ENCODE measurements at regions not wholly inside any gene's neighbourhood (a gene's known extent, or its start where the extent isn't known, plus 50 kb on each side); places are given as distances from the start of the nearest gene placed in this dataset.

DNA sequence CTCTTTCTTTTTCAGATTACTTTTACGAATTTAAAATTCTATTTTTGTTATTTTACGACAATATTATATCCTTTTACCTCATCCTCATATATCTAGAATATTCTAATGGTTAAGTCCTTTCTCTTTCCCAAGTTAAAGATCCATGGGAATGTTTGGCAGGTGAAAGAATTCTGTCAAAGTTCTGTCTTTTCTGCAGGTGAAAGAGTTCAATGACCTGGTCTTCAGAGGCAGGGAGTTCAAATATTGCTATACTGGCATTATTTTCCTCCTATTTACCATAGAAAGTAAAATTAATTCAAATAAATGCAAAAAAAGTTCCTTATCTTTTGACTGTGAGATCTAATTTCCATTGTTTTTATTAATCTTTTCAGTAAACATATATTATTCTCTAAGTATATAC is 194.3 kb downstream of the ARL4A start:
- TF ChIP-seq POLR2A (IDR thresholded peaks at IDR 0.05; ENCODE audit: borderline replicate concordance, extremely low read depth, insufficient read depth, insufficient read length) (no peak), POLR2AphosphoS5 (IDR thresholded peaks at IDR 0.05; ENCODE audit: low read depth, low read length) (no peak), SP1 (IDR thresholded peaks at IDR 0.05; ENCODE audit: low read depth) (no peak), ZNF274 (IDR thresholded peaks at IDR 0.05; ENCODE audit: low read depth, low read length) (no peak), EZH2 (IDR thresholded peaks at IDR 0.05) (no peak), EGR1 (IDR thresholded peaks at IDR 0.05; ENCODE audit: low read depth) (no peak)
- TF ChIP-seq, protein P1, sequence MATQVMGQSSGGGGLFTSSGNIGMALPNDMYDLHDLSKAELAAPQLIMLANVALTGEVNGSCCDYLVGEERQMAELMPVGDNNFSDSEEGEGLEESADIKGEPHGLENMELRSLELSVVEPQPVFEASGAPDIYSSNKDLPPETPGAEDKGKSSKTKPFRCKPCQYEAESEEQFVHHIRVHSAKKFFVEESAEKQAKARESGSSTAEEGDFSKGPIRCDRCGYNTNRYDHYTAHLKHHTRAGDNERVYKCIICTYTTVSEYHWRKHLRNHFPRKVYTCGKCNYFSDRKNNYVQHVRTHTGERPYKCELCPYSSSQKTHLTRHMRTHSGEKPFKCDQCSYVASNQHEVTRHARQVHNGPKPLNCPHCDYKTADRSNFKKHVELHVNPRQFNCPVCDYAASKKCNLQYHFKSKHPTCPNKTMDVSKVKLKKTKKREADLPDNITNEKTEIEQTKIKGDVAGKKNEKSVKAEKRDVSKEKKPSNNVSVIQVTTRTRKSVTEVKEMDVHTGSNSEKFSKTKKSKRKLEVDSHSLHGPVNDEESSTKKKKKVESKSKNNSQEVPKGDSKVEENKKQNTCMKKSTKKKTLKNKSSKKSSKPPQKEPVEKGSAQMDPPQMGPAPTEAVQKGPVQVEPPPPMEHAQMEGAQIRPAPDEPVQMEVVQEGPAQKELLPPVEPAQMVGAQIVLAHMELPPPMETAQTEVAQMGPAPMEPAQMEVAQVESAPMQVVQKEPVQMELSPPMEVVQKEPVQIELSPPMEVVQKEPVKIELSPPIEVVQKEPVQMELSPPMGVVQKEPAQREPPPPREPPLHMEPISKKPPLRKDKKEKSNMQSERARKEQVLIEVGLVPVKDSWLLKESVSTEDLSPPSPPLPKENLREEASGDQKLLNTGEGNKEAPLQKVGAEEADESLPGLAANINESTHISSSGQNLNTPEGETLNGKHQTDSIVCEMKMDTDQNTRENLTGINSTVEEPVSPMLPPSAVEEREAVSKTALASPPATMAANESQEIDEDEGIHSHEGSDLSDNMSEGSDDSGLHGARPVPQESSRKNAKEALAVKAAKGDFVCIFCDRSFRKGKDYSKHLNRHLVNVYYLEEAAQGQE (IDR thresholded peaks at IDR 0.05; ENCODE audit: low read depth): no peak
- TF ChIP-seq, protein P2, sequence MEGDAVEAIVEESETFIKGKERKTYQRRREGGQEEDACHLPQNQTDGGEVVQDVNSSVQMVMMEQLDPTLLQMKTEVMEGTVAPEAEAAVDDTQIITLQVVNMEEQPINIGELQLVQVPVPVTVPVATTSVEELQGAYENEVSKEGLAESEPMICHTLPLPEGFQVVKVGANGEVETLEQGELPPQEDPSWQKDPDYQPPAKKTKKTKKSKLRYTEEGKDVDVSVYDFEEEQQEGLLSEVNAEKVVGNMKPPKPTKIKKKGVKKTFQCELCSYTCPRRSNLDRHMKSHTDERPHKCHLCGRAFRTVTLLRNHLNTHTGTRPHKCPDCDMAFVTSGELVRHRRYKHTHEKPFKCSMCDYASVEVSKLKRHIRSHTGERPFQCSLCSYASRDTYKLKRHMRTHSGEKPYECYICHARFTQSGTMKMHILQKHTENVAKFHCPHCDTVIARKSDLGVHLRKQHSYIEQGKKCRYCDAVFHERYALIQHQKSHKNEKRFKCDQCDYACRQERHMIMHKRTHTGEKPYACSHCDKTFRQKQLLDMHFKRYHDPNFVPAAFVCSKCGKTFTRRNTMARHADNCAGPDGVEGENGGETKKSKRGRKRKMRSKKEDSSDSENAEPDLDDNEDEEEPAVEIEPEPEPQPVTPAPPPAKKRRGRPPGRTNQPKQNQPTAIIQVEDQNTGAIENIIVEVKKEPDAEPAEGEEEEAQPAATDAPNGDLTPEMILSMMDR (IDR thresholded peaks at IDR 0.05 in 2 of 3, conservative IDR thresholded peaks at IDR 0.05 in 1 of 3; ENCODE audit: borderline replicate concordance in 1 of 3, insufficient read depth in 1 of 3, low read depth in 2 of 3, low read length in 2 of 3): no peak
- TF ChIP-seq, protein P3, sequence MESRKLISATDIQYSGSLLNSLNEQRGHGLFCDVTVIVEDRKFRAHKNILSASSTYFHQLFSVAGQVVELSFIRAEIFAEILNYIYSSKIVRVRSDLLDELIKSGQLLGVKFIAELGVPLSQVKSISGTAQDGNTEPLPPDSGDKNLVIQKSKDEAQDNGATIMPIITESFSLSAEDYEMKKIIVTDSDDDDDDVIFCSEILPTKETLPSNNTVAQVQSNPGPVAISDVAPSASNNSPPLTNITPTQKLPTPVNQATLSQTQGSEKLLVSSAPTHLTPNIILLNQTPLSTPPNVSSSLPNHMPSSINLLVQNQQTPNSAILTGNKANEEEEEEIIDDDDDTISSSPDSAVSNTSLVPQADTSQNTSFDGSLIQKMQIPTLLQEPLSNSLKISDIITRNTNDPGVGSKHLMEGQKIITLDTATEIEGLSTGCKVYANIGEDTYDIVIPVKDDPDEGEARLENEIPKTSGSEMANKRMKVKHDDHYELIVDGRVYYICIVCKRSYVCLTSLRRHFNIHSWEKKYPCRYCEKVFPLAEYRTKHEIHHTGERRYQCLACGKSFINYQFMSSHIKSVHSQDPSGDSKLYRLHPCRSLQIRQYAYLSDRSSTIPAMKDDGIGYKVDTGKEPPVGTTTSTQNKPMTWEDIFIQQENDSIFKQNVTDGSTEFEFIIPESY (IDR thresholded peaks at IDR 0.05; ENCODE audit: extremely low read depth, insufficient replicate concordance, low read length): no peak

Data from HCT116 (cell line).